Cardiac muscle cell (in vitro differentiated cells and primary cell): ENCODE measurements at regions not wholly inside any gene's neighbourhood (a gene's known extent, or its start where the extent isn't known, plus 50 kb on each side); places are given as distances from the start of the nearest gene placed in this dataset.
A peak's percentile ranks its signal among the peaks of the same experiment; 100 is the strongest.
"Not testable (repeated sequence)": the region's sequence is repeated elsewhere in the genome, so short reads cannot be mapped to it uniquely, and the experiment has no call there.

ENCODE experiments used
- DNase-seq, 2 donors: peaks; one replicate each; pipeline versions ENCODE4 v3.0.0 to v3.0.0-alpha.2; 2010 to 2017; ENCODE audit warnings: low read depth in 1 of 2, low spot score in 1 of 2
- H3K27ac ChIP-seq: fragments of 200-600 bp; sonication (generic); 2 replicates; pipeline ENCODE4 v1.5.1; 2016
- H3K27me3 ChIP-seq: fragments of 200-600 bp; sonication (generic); 2 replicates; pipeline ENCODE4 v1.6.0; 2016; ENCODE audit warnings: control low read depth
- H3K36me3 ChIP-seq: fragments of 200-600 bp; sonication (generic); 2 replicates; pipeline ENCODE4 v1.5.1; 2016; ENCODE audit warnings: control low read depth
- H3K4me1 ChIP-seq: fragments of 200-600 bp; sonication (generic); 2 replicates; pipeline ENCODE4 v1.8.1; 2017; ENCODE audit warnings: low read depth, mild to moderate bottlenecking, mixed run types
- H3K4me3 ChIP-seq: fragments of 200-600 bp; sonication (generic); 2 replicates; pipeline ENCODE4 v1.5.1; 2016; ENCODE audit warnings: mild to moderate bottlenecking
- H3K9me3 ChIP-seq: fragments of 200-600 bp; sonication (generic); 2 replicates; pipeline ENCODE4 v1.5.1; 2017; ENCODE audit warnings: low read depth, mild to moderate bottlenecking, control low read depth

- not testable (repeated sequence) for H3K4me3 ChIP-seq, H3K27ac ChIP-seq, H3K4me1 ChIP-seq, H3K27me3 ChIP-seq, H3K9me3 ChIP-seq, DNase-seq, H3K36me3 ChIP-seq
Observed at GRCh38 chr15:21174761-21175160, 265.5 kb downstream of the POTEB3 start.

GRCh38 chr15:21151203-21151966 lies 285.3 kb upstream of the POTEB2 start:
- H3K4me1 ChIP-seq, H3K9me3 ChIP-seq, H3K27me3 ChIP-seq, H3K27ac ChIP-seq, H3K36me3 ChIP-seq, H3K4me3 ChIP-seq, DNase-seq: not testable (repeated sequence)

GRCh38 chr15:21148136-21148535 lies 282.0 kb upstream of the POTEB2 start:
- H3K4me3 ChIP-seq, H3K9me3 ChIP-seq, H3K27me3 ChIP-seq, DNase-seq, H3K36me3 ChIP-seq, H3K4me1 ChIP-seq, H3K27ac ChIP-seq: not testable (repeated sequence)

GRCh38 chr15:21133893-21134292 lies 267.8 kb upstream of the POTEB2 start:
- H3K4me3 ChIP-seq, H3K9me3 ChIP-seq, H3K27me3 ChIP-seq, H3K27ac ChIP-seq, H3K36me3 ChIP-seq, H3K4me1 ChIP-seq, DNase-seq: not testable (repeated sequence)

- H3K4me3 ChIP-seq, H3K9me3 ChIP-seq, H3K27me3 ChIP-seq, H3K36me3 ChIP-seq, H3K27ac ChIP-seq, H3K4me1 ChIP-seq: not testable (repeated sequence)
- DNase-seq, result peak in 1 of 2 donors; percentile 0
Observed at GRCh38 chr15:21112271-21113053, 246.3 kb upstream of the POTEB2 start.

- not testable (repeated sequence) for H3K27me3 ChIP-seq, H3K4me1 ChIP-seq, H3K9me3 ChIP-seq, H3K4me3 ChIP-seq, H3K36me3 ChIP-seq, H3K27ac ChIP-seq
- peak in 1 of 2 donors; percentile 0 for DNase-seq
Observed at GRCh38 chr15:21111861-21112260, 245.7 kb upstream of the POTEB2 start.

- H3K36me3 ChIP-seq, H3K27me3 ChIP-seq, H3K9me3 ChIP-seq, DNase-seq, H3K27ac ChIP-seq, H3K4me3 ChIP-seq, H3K4me1 ChIP-seq: not testable (repeated sequence)
Observed at GRCh38 chr15:21111172-21111571, 245.1 kb upstream of the POTEB2 start.

GRCh38 chr15:21110187-21110804 lies 244.2 kb upstream of the POTEB2 start:
- H3K36me3 ChIP-seq, H3K27me3 ChIP-seq, H3K4me3 ChIP-seq, H3K9me3 ChIP-seq, DNase-seq, H3K27ac ChIP-seq, H3K4me1 ChIP-seq: not testable (repeated sequence)

- not testable (repeated sequence) for DNase-seq, H3K27ac ChIP-seq, H3K4me1 ChIP-seq, H3K9me3 ChIP-seq, H3K27me3 ChIP-seq, H3K36me3 ChIP-seq, H3K4me3 ChIP-seq
Observed at GRCh38 chr15:21108384-21108783, 242.3 kb upstream of the POTEB2 start.

GRCh38 chr15:21107399-21108381 lies 241.6 kb upstream of the POTEB2 start:
- not testable (repeated sequence) for H3K27ac ChIP-seq, H3K4me1 ChIP-seq, H3K36me3 ChIP-seq, DNase-seq, H3K9me3 ChIP-seq, H3K4me3 ChIP-seq, H3K27me3 ChIP-seq

- H3K27me3 ChIP-seq, DNase-seq, H3K36me3 ChIP-seq, H3K9me3 ChIP-seq, H3K4me3 ChIP-seq, H3K27ac ChIP-seq, H3K4me1 ChIP-seq: not testable (repeated sequence)
Observed at GRCh38 chr15:21096599-21096998, 230.5 kb upstream of the POTEB2 start.

- not testable (repeated sequence) for H3K27ac ChIP-seq, H3K27me3 ChIP-seq, H3K36me3 ChIP-seq, H3K4me3 ChIP-seq, H3K4me1 ChIP-seq, H3K9me3 ChIP-seq, DNase-seq
Observed at GRCh38 chr15:21079544-21079943, 213.4 kb upstream of the POTEB2 start.

- not testable (repeated sequence) for H3K9me3 ChIP-seq, DNase-seq, H3K36me3 ChIP-seq, H3K27me3 ChIP-seq, H3K4me3 ChIP-seq, H3K4me1 ChIP-seq, H3K27ac ChIP-seq
Observed at GRCh38 chr15:21068917-21069316, 202.8 kb upstream of the POTEB2 start.
